HG02763 (cell line): ENCODE measurements at regions not wholly inside any gene's neighbourhood (a gene's known extent, or its start where the extent isn't known, plus 50 kb on each side); places are given as distances from the start of the nearest gene placed in this dataset.
"Not testable (repeated sequence)": the region's sequence is repeated elsewhere in the genome, so short reads cannot be mapped to it uniquely, and the experiment has no call there.

Experiments
- ATAC-seq: cut with Tn5 transposase; IDR thresholded peaks from one replicate; pipeline ENCODE4 v1.9.1; 2021; ENCODE audit warnings: mild to moderate bottlenecking, moderate library complexity; ENCODE audit not compliant: unreplicated experiment

DNA sequence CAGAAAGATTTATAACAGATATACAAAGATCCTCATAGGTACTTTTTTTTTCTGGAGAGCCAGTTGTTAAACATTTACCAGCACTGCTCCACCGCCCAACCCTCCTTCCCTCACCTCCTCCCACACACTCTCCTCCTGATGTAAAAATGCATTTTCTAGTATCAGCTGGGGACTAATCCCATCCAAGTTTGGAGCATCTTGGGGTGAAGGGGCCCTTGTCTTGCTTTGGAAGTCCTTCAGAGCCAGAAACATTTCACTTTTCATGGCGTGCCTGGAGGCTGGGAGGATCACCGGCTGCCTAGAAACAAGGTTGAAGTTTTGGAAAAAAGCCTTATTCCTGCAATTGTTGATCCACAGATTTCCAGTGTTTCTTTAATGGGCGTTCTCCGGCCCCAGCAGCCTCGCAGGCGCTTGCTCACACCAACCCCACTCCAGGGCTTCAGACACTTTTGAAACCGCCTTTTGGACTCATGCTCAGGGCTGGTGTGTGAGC is 165.1 kb upstream of the AFDN start:
- ATAC-seq: no peak

DNA sequence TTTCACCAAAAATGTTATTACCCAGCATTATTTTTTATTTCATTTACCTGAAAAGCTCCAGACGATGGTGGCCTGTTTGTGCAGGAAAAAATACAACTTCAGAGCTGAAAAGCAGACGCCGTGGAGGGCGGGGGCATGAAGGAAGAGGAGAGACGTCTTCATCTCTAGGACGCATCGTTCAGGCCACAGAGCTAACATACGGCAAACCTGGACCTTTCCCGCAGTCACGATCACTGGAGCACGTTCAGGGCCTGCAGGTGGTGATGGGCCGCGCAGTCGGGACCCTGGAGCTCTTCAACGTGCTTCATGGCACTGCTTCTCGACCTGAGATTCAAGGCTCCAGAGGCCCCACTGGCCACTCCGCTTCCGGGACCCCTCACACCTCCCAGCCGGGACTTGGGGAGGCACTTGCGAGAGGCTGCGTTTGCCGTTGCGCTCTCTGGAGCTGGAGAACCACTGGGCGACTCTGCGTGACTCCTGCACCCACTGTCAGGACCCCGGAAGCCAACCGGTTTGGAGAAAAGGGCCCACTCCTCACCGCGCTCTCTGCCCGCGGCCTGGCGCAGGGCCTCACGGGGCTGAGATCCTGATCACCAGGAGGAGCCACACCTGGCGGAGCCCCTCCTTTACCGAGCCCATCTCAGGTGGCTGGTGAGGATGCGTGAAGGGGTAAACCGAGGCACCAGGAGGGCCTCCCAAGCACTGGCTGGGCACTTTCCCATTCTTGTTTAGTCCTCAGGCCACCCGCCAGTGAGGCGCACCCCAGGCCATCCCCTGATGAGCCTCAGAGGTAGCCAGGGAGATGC is 164.4 kb upstream of the AFDN start:
- no peak for ATAC-seq

DNA sequence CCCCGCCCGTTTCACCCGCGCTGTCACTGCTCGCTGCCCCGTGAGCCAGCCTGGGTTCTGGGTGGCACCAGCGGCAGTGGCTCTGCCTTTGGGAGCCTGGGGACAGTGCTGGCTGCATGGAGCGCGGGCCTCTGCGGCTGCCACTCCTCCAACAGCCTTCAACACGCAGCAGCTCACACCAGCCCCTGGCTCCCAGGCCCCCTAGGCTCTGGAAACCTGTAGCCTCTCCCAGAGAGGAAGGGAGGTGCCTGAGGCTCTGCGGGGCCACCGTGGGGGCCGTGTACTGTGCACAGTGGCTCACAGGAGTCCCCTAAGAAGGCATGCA is 163.9 kb upstream of the AFDN start:
- ATAC-seq: no peak

DNA sequence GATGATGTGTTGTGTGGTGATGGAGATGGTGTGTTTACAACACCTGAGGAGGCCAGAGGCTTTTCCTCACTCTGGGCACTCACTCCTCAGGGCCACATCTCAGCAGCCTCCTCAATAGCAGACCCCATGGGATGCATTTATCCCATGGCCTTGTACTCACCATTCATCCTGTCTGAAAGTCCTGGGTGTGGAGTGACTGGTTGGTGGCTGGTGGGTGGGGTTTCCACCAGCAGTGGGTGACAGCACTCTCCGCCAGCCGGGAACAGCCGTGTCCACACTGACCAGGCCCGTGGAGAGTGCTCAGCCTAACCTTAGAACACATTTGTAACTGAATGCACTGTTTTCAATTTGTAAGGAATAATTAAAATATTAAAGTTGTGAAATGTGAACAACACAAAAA is 163.4 kb upstream of the AFDN start:
- no peak for ATAC-seq

DNA sequence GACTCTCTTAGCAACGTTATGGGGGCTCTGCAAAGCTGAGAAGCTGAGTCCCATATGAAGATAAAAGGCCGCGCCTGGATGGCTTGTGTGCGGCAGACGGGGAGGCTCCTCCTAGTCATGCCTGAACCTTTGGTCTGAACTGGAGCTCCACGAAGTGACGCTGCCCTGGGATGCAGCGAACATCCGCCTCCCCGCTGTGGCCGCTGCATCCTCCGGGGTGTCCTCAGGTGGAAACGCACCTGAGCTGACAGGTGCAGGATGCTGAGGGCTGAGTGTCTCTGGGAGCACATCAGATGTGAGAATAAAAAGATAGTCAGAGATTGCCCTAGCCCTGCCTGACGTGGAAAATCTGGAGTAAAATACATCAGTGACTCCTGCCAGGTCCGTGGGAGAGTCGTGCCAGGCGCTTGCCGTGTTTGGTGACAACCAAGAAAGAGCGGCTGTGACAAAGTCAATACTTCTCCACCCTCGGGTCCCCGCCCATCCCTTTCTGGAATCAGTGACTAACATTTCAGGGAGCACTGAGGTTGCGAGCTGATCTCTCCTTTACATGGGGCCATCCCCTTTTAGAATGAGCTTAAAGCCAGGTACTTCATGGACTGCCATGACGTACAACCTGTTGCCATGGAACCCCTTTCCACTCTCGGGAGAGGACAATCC is 162.8 kb upstream of the AFDN start:
- no peak for ATAC-seq

DNA sequence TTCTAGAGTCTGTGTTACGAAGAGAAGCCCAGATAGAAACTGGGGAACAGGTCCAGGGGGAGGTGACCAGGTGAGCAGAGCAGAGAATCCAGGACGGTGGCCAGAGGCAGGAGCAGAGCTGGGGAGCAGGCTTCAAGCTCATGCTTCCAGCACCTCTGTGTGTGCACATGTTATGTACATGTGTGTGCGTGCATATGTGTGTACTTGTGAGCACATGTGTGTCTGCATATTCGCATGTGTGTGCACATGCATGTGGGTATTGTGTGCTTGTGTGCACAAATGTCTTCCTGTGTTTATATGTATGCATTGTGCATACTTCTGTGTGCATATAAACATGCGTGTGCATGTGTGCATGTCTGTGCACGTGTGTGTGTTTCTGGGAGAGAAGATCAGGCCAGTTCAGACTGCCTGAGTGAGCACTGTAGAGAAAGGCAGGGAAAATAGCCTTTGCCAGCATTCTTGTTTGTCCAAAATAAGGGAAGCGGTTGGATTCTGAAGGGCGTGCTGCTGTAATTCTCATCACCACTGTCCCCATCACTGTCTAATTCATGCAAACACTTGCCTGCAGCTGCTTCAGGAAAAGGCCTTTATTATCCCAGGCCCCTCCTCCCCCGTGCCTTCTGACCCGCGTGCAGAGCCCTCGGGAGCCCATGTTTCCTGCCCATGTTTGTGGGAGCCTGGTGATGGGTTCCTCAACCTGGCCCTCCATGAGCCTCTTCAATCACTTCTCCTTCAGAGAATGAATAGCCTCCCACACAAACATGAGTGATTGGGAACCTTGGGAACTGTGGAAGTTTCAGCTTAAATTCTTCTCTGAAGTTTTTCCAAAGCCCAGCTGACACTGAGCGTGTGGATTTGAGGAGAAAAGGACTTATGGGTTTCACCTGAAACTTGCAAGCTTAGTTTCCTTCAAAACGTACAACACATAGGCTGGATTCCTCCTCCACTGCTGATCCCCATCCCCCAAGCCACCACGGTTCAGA is 161.7 kb upstream of the AFDN start:
- no peak for ATAC-seq

DNA sequence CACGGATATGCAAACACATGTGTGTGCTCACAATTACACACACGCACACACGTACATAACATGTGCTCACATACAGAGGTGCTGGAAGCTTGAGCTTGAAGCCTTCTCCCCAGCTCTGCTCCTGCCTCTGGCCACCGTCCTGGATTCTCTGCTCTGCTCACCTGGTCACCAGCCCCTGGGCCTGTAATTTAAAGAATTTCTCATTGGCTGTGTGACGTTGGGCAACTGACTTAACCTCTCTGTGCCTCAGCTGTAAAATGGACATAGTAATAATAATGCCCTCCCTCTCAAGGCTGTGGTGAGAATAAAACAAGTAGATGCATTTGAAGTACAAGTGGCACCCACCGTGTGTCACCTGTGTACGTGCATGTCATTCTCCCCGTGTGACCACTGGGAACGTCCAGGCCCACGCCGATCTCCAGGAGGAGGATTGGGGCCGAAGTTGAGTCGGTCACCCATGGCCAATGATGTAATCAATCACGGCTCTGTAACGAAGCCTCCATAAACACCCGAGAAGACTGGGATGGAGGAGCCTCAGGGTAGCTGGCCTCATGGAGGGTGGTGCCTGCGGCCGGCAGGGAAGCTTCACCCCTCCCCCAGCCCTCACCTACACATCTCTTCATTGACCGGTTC is 160.9 kb upstream of the AFDN start:
- ATAC-seq: no peak

DNA sequence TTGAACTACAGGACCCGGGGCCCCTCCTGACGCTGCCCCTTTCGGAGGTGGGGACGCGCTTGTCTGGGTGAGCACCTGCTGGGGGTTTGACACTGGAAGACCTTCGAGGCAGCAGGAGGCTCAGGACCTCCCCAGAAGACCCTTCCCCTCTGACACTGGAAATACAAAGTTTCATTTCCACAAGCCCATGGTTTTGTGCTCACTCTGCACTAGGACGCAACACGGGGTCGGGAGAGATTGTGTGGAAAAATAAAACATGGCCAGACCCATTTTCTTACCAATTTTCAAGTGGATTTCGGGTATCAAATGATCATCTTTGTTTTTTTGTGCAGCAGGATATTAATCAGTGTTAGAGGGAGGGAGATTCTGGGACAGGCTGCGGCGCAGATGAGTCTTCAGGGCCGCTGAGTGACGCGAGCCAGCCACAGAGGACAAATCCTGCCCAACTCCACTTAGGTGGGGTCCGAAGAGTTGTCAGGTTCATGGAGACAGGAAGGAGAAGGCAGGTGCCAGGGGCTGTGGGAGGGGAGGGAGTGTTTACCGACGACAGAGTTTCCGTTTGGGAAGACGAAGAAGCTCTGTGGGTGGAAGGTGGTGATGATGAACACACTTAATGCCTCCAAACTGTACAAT is 160.0 kb upstream of the AFDN start:
- no peak for ATAC-seq

DNA sequence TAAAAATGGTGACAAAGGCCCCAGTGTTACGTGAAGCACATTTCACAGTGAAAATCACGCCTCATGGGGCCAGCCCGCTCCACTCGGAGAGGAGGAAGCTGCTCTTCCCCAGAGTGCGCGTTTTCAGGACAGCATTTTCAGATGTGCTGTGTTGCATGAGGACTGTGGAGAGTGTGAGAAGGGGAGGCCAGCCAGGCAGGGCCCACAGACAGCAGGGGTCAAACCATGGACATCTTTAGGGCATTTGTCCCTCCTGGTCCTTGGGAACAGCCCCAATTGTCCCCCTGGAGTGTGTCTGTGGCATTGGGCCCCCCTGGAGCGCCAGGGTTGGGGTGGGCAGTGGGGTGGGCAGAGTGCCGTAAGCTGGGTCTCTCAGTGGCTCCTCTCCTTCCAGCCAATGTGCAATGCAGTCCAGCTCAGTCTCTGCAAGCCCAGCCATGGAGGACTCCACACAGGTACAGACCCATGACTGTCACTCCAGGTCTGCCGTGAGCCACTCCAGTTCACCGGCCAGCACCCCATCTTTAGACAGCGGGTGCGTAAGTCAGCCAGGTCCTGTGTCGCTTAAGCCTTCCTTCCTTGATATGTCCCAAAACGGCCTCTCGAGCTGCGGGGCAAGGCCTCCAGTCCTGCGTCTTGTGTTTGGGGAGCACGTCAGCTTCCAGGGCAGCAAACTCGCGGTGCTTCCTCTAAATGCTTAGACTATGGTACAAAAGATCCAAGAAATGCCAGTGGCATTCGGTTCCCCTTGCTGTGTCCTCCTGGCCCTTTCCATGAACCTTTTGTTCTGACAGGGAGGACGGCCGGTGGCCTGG is 159.3 kb upstream of the AFDN start:
- no peak for ATAC-seq

DNA sequence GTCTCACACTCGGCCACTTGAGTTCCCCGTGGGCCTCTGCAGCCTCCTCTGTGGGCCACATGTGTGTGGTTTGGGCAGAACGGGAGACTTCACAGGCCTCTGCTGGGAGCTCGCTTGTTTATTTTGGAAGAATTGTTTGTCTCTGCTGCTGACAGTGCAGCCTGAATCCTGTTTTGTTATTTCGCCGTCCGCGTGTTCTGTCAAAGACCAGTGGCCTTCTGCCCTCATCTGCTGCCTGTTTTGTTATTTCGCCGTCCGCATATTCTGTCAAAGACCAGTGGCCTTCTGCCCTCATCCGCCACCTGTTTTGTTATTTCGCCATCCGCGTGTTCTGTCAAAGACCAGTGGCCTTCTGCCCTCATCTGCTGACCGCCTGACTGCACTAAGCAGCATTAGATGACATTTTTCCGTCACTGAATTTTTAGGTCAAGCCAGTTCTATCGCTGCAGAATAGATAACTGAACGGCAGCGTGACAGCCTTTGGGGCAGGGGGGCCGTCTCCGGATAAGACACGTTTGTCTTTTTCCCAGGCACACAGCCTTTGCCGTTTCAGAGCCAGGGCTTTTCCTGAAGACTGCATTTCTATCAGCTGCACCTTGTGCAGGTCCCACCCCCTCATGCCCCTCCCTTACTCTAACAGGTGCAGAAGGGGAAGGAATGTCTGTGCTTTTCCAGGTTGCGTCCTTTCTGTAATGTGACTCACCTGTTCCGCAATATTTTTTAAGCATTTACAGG is 158.5 kb upstream of the AFDN start:
- ATAC-seq: no peak

DNA sequence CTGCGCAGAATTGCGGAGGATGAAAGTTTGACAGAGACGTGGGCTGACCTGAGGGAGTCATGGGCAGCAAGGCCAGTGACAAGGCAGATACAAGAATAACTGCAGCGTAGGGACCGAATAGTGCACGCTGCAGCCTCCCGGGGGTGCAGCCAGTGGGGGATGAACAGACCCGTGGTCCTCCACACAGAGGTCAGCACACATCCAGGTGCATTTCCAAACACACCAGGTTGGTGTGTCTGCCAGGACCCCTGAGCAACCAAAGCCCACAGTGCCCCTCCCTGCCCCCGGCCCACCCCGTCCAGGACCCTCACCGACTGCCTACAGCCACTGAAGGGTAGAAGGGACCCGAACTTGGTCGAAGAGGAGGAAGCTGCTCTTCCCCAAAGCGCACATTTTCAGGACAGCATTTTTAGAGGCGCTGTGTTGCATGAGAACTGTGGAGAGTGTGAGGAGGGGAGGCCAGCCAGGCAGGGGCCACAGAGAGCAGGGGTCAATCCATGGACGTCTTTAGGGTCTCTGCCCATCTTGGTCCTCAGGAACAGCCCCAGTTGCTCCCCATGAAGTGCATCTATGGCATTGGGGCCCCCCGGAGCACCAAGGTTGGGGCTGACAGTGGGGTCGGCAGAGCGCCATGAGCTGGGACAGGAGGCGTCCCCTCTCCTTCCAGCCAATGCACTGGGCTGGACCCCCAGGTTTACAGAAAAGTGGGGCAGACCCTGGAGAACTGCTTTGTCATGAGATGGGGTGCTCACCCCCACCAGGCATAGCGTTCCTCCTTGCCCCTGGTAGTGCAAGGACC is 157.8 kb upstream of the AFDN start:
- no peak for ATAC-seq

DNA sequence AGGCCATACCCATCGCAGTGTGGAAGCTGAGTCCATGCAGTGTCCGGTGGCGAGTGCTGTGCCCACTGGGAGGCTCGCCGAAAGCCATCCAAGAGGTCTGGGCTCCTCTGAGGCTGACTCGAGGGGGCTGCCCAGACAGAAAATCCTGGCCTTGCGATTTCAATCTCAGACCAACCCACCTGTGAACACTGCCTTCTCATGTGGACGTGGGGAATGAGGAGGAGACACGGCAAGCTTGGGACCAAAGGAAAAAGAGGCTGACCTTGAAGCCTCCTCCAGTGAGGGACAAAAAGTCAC is 157.2 kb upstream of the AFDN start:
- ATAC-seq: no peak

DNA sequence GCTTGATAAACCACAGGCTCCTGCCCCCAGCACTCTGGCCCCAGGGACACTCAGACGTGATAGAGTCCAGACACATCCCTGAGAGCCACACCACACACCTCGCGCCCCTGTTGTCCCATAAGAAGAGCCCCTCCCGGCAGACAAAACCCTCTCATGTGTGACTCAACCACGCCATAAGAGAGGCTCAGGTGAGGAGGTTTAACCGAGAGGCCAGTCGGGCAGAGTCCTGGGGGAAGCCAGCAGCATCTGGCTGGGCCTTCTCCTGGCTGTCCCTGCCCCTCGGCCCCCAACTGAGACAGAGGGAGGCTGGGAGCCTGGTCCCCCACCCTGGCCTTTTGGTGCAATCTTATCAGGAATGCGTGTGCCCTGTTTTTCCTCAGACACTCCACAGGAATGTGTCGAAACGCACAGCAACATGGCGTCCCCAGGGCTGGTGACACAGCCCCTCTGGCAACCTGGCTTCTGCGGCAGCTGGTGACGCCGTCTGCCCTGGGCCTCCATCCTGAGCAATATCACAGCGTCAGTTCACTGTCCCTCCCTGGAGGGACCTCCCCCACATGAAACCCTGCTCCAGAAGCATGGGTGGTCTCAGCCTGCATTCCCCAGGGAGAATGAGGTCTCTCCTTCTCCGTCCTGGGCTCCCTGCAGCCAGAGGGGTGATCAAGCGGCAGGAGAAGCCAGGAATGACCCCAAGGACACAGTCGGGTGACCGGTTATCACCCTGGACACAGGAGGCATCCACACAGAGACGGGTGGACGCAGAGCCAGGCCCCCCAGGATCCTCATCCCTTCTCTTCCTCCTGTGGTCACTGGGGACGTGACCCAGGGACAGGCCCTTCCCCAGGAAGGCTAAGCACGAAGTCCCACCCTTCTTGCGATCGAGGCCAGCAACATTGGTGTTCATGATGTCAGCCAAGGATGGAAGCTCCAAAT is 156.6 kb upstream of the AFDN start:
- no peak for ATAC-seq

DNA sequence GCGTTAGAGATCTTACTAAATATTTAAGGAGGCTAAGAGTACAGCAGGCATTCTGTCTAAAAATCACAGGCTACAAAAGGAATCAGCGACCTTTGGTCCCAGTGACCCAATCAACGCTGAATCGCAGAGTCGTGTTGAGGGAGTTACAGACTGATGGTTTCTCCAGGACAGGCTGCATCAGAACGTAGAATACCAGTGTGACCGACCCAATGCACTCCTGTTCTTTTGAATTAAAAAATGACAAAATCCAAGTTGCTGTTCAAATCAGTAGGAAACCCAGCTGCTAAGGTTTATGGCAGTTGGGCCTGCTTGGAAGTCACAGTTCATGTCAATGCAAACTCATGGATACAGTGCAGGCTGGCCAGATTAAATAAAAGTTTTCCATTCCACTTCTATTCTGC is 155.8 kb upstream of the AFDN start:
- no peak for ATAC-seq

DNA sequence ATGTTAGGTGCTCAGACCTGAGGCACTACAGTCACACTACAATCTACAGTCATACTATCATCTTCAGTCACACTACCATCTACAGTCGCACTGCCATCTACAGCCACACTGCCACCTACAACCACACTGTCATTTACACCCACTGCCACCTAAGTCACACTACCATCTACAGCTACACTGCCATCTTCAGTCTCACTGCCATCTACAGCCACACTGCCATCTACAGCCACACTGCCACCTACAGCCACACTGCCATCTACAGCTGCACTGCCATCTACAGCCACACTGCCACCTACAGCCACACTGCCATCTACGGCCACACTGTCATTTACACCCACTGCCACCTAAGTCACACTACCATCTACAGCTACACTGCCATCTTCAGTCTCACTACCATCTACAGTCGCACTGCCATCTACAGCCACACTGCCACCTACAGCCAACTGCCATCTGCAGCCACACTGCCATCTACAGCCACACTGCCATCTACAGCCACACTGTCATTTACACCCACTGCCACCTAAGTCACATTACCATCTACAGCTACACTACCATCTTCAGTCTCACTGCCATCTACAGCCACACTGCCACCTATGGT is 155.2 kb upstream of the AFDN start:
- ATAC-seq: not testable (repeated sequence)

DNA sequence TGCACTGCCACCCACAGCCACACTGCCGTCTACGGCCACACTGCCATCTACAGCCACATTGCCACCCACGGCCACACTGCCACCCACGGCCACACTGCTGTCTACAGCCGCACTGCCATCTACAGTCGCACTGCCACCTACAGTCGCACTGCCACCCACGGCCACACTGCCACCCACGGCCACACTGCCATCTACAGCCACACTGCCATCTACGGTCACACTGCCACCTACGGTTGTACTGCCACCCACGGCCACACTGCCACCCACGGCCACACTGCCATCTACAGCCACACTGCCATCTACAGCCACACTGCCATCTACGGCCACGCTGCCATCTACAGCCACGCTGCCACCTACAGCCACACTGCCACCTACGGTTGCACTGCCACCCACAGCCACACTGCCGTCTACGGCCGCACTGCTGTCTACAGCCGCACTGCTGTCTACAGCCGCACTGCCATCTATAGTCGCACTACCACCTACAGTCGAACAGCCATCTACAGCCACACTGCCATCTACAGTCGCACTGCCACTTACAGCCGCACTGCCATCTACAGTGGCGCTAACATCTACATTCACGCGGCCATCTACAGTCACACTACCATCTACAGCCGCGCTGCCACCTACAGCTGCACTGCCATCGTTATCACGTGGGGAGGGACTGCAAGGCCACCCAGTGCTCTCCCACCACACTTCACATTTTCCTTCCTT is 154.6 kb upstream of the AFDN start:
- no peak for ATAC-seq
